B cell (primary cell): ENCODE measurements at regions not wholly inside any gene's neighbourhood (a gene's known extent, or its start where the extent isn't known, plus 50 kb on each side); places are given as distances from the start of the nearest gene placed in this dataset.

Experiments
- EZH2 ChIP-seq: IDR thresholded peaks from 2 replicates; pipeline ENCODE4 v1.6.1; 2012; ENCODE audit warnings: borderline replicate concordance, low read depth, mild to moderate bottlenecking, moderate library complexity, low read length; ENCODE audit not compliant: insufficient read depth, poor library complexity, severe bottlenecking
- TF ChIP-seq, protein P1 (sequence below): fragments of 200-600 bp; IDR thresholded peaks from one replicate; pipeline ENCODE4 v1.8.0; 2022; ENCODE audit warnings: antibody characterized with exemption, mild to moderate bottlenecking

GRCh38 chr5:30156156-30156555 is 1037.3 kb upstream of the CDH6 start:
- TF ChIP-seq EZH2, result no peak
- TF ChIP-seq, protein P1, sequence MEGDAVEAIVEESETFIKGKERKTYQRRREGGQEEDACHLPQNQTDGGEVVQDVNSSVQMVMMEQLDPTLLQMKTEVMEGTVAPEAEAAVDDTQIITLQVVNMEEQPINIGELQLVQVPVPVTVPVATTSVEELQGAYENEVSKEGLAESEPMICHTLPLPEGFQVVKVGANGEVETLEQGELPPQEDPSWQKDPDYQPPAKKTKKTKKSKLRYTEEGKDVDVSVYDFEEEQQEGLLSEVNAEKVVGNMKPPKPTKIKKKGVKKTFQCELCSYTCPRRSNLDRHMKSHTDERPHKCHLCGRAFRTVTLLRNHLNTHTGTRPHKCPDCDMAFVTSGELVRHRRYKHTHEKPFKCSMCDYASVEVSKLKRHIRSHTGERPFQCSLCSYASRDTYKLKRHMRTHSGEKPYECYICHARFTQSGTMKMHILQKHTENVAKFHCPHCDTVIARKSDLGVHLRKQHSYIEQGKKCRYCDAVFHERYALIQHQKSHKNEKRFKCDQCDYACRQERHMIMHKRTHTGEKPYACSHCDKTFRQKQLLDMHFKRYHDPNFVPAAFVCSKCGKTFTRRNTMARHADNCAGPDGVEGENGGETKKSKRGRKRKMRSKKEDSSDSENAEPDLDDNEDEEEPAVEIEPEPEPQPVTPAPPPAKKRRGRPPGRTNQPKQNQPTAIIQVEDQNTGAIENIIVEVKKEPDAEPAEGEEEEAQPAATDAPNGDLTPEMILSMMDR, result no peak
